Stimulated activated naive B cell treated with anti-CD40 and anti-IgM and Interleukin-4, amounts not matched to agents 10 μg/mL and 1 μg/mL and 100 μg/mL, for 72 hours (primary cell): ENCODE measurements at regions not wholly inside any gene's neighbourhood (a gene's known extent, or its start where the extent isn't known, plus 50 kb on each side); places are given as distances from the start of the nearest gene placed in this dataset.

Experiments used
- ATAC-seq, 2 donors: fragments of 150-1000 bp; cut with Tn5 transposase; replicated peaks; 2 replicates each; pipeline ENCODE4 v1.10.0; 2021; ENCODE audit warnings: moderate library complexity in 1 of 2
- DNase-seq: peaks from one replicate; pipeline ENCODE4 v3.0.0; 2021
- H3K27ac Mint-ChIP-seq: one replicate; pipeline ENCODE4 v1.8.0; 2022; ENCODE audit warnings: mild to moderate bottlenecking, mixed read lengths
- H3K27me3 Mint-ChIP-seq, 2 donors: one replicate each; pipeline ENCODE4 v1.8.0; 2022; ENCODE audit warnings: mixed read lengths in 2 of 2
- H3K36me3 Mint-ChIP-seq, 2 donors: one replicate each; pipeline ENCODE4 v1.8.0; 2022; ENCODE audit warnings: mixed read lengths in 2 of 2, mild to moderate bottlenecking in 1 of 2
- H3K4me1 Mint-ChIP-seq, 2 donors: one replicate each; pipeline ENCODE4 v1.8.0; 2022; ENCODE audit warnings: mixed read lengths in 2 of 2, mild to moderate bottlenecking in 1 of 2
- H3K4me3 Mint-ChIP-seq, 2 donors: one replicate each; pipeline ENCODE4 v1.8.0; 2022; ENCODE audit warnings: mild to moderate bottlenecking in 2 of 2, mixed read lengths in 2 of 2, moderate library complexity in 1 of 2
- H3K9me3 Mint-ChIP-seq, 2 donors: one replicate each; pipeline ENCODE4 v1.8.0; 2022; ENCODE audit warnings: mixed read lengths in 2 of 2, mild to moderate bottlenecking in 1 of 2

DNA sequence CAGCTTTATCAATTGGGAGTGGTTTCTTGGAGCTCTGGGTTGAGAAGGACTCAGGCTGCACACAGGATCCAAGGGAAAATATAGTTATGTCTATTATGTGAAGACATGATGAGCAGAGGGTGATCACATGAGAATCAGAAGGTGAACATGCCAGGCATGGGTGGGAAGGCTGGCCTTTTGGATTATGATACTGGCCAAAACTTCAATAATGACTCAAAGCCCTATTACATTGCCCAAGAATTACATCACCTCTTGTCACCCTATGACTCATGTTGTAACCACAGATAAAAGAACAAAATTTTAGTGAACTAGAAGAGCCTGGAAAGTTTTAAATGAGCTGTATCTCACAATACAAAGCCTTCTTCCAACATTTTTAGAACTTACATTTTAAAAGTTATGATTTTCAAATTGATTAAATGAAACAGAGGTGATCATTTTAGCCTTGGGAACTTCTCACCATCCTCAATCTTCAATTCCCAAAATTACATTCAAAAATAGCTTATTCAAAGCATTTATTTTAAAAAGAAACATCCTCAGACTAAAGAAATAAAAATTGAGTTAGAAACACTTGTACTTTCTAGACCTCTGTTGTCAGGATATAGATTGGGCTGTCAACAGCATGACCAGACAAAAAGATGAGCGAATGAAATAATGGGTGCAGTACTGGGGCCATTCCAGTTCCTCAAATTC, 428.3 kb downstream of the MBD2 start:
- DNase-seq (no peak), ATAC-seq (peak; percentile 31 to 43)
- Mint-ChIP-seq H3K4me3 (no peak overlapping the region), H3K27me3 (no peaks in the 10 kb centered on the region), H3K27ac (no peak overlapping the region), H3K4me1 (no peaks in the 10 kb centered on the region), H3K9me3 (peaks cover 0 to 4% of the 10 kb centered on the region in 2 donors), H3K36me3 (no peaks in the 10 kb centered on the region)

DNA sequence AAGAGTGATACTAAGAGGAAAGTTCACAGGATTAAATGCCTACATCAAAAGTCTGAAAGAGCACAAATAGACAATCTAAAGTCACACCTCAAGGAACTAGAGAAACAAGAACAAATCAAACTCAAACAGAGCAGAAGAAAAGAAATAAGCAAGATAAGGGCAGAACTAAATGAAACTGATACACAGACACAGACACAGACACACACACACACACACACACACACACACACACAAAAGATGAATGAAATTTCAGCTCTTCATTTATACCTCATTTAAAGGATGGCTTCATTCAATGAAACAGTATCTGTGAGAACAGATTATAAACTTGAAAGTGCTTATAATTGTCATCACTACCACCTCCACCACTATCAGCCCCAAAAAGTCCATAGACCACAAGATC, 428.9 kb downstream of the MBD2 start:
- Mint-ChIP-seq H3K4me3 (no peak overlapping the region), H3K27ac (no peak overlapping the region)
- ATAC-seq, result no peak

DNA sequence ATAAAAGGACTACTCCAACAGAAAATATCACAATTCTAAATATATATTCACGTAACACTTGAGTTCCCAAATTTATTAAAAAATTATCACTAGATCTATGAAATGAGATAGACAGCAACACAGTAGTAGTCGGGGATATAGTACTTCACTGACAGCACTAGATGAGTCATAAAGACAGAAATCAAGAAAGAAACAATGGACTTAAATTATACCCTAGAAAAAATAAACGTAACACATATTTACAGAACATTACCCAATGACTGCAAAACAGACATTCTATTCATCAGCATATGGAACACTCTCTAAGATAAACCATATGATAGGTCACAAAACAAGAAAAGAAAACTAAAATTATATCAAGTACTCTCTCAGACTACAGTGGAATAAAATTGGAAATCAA, 429.4 kb downstream of the MBD2 start:
- Mint-ChIP-seq H3K4me1 (no peaks in the 10 kb centered on the region), H3K9me3 (no peaks in the 10 kb centered on the region), H3K36me3 (no peaks in the 10 kb centered on the region), H3K27me3 (no peaks in the 10 kb centered on the region), H3K27ac (no peak overlapping the region), H3K4me3 (no peak overlapping the region)
- ATAC-seq, result no peak
- no peak for DNase-seq

More for the DNA sequence above, 428.9 kb downstream of the MBD2 start:
- Mint-ChIP-seq H3K4me1 (no peaks in the 10 kb centered on the region), H3K27me3 (no peaks in the 10 kb centered on the region), H3K36me3 (no peaks in the 10 kb centered on the region), H3K9me3 (peaks cover 0 to 2% of the 10 kb centered on the region in 2 donors)
- DNase-seq, result no peak

DNA sequence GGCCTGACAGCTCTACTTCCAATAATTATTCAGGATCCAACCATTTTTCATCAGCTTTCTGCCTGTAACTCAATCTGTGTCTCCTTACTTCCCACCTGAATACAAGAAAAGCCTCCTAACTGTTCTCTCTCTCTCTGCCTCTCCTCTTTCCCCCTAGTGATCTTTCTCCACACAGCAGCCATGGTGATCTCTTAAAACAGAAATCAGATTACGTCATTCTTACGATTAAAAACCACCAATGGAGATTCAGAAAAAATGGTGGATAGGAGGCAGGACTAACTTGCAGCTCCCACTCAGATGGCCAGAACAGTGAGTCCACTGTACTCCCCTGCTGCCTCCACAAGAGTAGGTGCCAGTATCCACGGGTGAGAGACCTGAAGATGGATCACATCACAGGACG, 431.7 kb downstream of the MBD2 start:
- no peak overlapping the region for H3K4me3 Mint-ChIP-seq
- no peaks in the 10 kb centered on the region for H3K27me3 Mint-ChIP-seq
- ATAC-seq, result no peak
- no peaks in the 10 kb centered on the region for H3K36me3 Mint-ChIP-seq
- DNase-seq, result no peak
- H3K27ac Mint-ChIP-seq, result no peak overlapping the region
- H3K4me1 Mint-ChIP-seq, result no peaks in the 10 kb centered on the region
- no peaks in the 10 kb centered on the region for H3K9me3 Mint-ChIP-seq

DNA sequence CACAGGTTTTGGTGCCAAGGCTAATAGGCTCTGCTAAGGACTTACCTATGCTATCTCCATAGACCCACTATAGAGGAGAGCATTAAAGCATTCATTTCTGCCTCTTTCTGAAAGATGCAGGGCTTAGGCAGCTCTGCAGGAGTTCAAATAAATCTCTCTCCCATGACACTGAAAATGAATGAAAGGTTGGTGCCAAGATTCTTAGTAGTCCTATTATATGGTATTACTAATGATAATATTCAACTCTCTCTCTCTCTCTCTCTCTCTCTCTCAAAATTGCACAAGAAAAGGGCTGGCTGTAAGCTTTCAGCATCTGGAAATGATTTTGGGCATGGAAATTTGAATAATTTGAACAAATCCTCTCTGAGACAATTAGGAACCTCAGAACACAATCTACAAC, 433.7 kb downstream of the MBD2 start:
- Mint-ChIP-seq H3K4me3 (no peak overlapping the region), H3K27ac (no peak overlapping the region), H3K27me3 (no peaks in the 10 kb centered on the region), H3K4me1 (no peaks in the 10 kb centered on the region), H3K9me3 (no peaks in the 10 kb centered on the region), H3K36me3 (no peaks in the 10 kb centered on the region)
- ATAC-seq, result no peak
- DNase-seq, result no peak

DNA sequence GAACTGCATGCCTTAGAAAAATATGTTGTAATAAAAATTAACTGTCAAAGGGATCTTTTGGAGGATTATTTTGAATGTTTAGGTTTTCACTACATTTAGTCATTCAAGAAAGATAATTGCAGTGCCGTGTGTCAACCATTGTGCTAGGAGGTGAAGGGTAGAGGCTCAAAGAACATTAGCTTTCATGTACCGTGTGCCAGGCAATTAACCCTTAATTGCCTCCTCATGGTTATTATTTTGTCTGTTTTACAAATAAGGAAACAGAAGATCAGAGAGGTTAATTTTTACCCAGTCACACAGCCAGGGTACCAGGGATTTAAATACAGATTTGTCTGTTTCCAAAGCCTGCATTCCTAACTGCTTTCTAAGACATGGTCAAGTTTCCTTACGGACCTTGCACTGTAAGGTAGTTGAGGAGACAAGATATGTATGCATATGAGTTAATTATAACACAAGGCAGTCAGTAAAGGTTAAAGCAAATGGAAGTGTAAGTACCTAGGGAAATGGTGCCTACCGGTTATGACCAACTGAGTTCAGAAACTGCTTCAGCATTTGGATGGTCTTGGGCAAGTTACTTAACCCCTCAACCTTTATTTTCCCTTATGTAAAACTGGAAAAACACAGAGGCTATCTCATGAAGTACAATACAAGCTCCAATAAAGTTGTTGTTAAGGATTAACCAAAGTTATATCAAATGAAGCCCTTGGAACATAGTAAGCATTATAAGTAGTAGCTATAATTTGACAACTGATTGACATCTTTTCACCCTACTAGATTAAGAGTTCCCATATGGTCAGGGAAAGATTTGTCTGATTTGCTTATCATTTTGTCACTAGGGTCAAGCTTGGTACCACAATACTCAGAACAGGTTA, 434.9 kb downstream of the MBD2 start:
- ATAC-seq, result no peak
- Mint-ChIP-seq H3K9me3 (no peaks in the 10 kb centered on the region), H3K27ac (no peak overlapping the region), H3K27me3 (no peaks in the 10 kb centered on the region), H3K36me3 (no peaks in the 10 kb centered on the region), H3K4me1 (no peaks in the 10 kb centered on the region), H3K4me3 (no peak overlapping the region)
- DNase-seq, result no peak

DNA sequence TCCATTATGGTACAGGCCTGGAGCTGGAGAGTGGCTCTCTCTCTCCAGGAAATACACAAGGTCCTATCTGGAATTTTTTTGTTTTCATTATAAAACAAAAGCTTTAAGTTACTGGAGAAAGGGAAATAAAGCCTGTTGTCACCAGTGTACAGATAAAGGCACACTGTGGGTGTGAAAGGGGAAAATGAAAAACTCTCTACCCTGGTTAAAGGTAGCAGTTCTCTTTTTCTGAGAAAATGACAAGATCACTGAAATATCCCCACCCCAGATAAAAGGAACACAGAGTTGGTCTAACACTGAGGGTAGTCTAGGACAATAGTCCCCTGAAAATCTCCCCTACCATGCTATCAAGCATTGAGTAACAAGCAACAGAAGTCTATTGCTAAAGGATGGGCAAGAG, 438.7 kb downstream of the MBD2 start:
- H3K36me3 Mint-ChIP-seq, result no peaks in the 10 kb centered on the region
- H3K27ac Mint-ChIP-seq, result no peak overlapping the region
- H3K27me3 Mint-ChIP-seq, result no peaks in the 10 kb centered on the region
- H3K4me3 Mint-ChIP-seq, result no peak overlapping the region
- peaks cover 0 to 4% of the 10 kb centered on the region in 2 donors for H3K9me3 Mint-ChIP-seq
- ATAC-seq, result no peak
- no peak for DNase-seq
- H3K4me1 Mint-ChIP-seq, result no peaks in the 10 kb centered on the region

DNA sequence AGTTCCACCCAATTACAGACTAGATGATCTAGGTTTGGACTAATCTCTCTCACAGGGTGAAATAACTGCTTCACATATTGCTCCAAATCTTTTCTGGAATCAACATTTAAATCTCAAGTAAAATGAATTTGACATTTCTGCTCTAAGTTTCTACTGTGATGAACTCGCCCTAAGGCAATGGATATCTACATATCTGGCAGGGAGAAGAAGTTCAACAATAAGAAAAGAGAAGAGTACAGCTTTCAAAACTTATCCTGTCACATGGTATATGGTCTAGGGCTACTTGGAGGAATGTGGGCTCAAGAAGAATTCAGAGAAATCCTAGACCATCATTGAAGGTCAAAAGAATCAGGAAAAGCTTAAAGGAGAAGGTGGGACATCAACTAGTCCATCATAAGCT, 440.2 kb downstream of the MBD2 start:
- no peaks in the 10 kb centered on the region for H3K27me3 Mint-ChIP-seq
- H3K36me3 Mint-ChIP-seq, result no peaks in the 10 kb centered on the region
- no peaks in the 10 kb centered on the region for H3K4me1 Mint-ChIP-seq
- H3K27ac Mint-ChIP-seq, result no peak overlapping the region
- no peak for ATAC-seq
- no peak for DNase-seq
- H3K4me3 Mint-ChIP-seq, result no peak overlapping the region
- peaks cover 0 to 4% of the 10 kb centered on the region in 2 donors for H3K9me3 Mint-ChIP-seq

DNA sequence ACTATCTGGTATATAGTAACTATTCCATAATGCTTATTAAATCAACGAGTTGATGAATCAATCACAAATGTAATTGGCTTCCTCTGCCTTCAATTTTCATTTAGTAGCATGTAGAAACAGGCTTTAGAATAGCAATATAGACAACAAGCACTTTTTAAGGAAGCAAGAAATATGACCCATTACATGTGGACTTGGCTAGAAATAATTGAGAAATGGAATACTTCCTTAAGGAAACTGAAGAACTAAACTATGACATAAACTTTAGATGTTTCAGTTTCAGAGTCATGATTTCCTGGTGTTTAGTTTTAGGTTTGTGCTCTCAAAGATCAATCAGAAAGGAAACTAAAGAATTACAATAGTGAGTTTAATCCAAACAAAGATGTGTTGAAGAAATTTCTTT, 443.8 kb downstream of the MBD2 start:
- H3K27ac Mint-ChIP-seq, result no peak overlapping the region
- H3K9me3 Mint-ChIP-seq, result peaks cover 1 to 8% of the 10 kb centered on the region in 2 donors
- DNase-seq, result no peak
- H3K36me3 Mint-ChIP-seq, result no peaks in the 10 kb centered on the region
- no peaks in the 10 kb centered on the region for H3K4me1 Mint-ChIP-seq
- ATAC-seq, result no peak
- H3K4me3 Mint-ChIP-seq, result no peak overlapping the region
- no peaks in the 10 kb centered on the region for H3K27me3 Mint-ChIP-seq

DNA sequence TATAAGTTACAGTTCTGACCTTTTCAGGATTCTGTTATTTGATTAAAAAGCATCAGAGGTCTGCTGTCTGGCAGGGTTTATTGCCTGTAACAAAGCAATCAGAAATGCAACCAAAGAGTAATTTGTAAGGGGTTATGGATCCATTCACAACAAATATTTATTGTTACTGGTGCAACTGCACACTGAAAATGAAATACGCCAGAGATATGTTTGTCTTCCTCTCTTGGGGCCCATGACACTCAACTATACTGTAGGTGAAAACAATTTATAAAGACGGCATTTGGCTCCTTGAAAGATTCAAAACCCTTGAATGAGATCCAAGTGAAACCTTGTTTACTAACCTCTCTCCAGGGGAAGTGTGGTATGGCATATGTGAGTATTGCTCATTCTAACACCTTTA, 452.2 kb downstream of the MBD2 start:
- H3K4me3 Mint-ChIP-seq, result no peak overlapping the region
- H3K27ac Mint-ChIP-seq, result no peak overlapping the region
- no peaks in the 10 kb centered on the region for H3K4me1 Mint-ChIP-seq
- no peaks in the 10 kb centered on the region for H3K27me3 Mint-ChIP-seq
- DNase-seq (no peak), ATAC-seq (no peak)
- peaks cover 10 to 13% of the 10 kb centered on the region in 2 donors for H3K9me3 Mint-ChIP-seq
- no peaks in the 10 kb centered on the region for H3K36me3 Mint-ChIP-seq

DNA sequence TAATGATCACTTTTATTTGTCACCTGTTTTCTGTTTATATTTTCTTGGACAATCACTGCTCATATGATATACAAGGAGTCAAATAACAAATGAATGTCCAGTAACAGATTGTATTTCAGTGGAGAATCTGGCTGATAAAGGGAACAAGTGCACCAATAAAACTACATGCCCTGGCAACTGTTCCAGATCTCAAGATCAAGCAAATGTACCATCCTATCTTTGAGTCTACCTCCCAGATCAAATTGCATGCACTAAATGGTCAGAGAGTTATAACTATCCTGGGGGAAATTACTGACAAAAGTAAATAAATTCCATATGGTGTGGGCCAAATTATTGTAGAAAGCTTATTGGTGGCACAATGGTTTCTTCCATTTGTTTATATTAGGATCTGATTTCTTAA, 452.8 kb downstream of the MBD2 start:
- Mint-ChIP-seq H3K27me3 (no peaks in the 10 kb centered on the region), H3K4me3 (no peak overlapping the region), H3K27ac (no peak overlapping the region), H3K4me1 (no peaks in the 10 kb centered on the region), H3K9me3 (peaks cover 17 to 19% of the 10 kb centered on the region in 2 donors), H3K36me3 (no peaks in the 10 kb centered on the region)
- DNase-seq (no peak), ATAC-seq (no peak)

DNA sequence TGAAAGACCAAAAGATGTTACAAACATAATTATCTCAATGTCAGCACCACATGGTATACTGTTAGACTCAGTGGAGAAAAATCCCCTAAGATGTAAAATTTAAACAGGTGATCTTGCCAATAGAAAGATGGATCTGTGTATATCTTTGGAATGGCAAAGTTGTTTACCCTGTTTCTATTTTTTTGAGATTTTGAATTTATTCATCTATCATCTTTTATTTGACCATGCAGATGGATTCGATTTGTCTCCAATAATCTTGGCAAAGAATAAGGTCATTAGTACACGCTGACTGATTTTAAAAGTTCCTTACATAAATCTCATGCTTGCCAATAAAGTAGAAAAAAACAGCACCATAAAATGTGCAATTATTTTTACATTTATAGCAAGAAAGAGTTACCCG, 459.3 kb downstream of the MBD2 start:
- no peak overlapping the region for H3K4me3 Mint-ChIP-seq
- H3K9me3 Mint-ChIP-seq, result peaks cover 13 to 16% of the 10 kb centered on the region in 2 donors
- H3K36me3 Mint-ChIP-seq, result no peaks in the 10 kb centered on the region
- ATAC-seq, result no peak
- no peak for DNase-seq
- H3K27ac Mint-ChIP-seq, result no peak overlapping the region
- H3K27me3 Mint-ChIP-seq, result no peaks in the 10 kb centered on the region
- H3K4me1 Mint-ChIP-seq, result no peaks in the 10 kb centered on the region

DNA sequence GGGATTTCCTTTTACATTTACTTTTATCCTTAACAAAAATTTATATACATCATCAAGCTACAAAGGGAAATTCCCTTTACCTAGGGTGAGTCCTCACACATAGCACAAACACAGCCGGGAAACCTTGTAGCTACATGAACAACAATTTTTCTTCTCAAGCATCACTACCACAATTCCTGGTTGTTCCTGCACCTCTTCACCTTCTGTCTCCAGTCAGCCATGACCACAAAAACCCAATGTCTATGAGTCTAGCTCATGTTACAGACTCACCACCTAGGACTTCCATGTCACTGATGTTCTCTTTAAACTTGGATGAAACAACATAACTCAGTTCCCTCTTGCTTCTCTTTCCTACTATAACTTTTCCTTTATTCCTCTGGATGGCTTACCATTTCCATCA, 460.4 kb downstream of the MBD2 start:
- H3K4me3 Mint-ChIP-seq, result no peak overlapping the region
- H3K9me3 Mint-ChIP-seq, result peaks cover 13 to 16% of the 10 kb centered on the region in 2 donors
- H3K4me1 Mint-ChIP-seq, result no peaks in the 10 kb centered on the region
- no peaks in the 10 kb centered on the region for H3K27me3 Mint-ChIP-seq
- DNase-seq (no peak), ATAC-seq (no peak)
- no peaks in the 10 kb centered on the region for H3K36me3 Mint-ChIP-seq
- no peak overlapping the region for H3K27ac Mint-ChIP-seq

DNA sequence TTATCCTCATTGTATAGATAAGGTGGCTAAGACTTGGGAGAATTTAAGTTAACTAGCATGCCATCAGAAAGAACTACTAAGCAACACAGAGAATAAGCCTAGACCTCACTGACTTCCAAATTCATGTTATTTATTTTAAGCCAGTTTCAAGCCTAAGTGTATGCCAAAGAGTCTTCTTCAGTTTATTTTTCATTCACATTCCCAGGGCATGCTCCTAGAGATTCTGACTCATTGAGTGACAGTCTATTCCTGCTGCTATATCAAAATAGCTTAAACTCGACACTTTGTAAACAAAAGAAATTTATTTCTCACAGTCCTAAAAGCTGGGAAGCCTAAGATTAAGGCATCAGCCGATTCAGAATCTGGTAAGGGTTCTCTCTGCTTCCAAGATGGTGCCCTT, 467.1 kb downstream of the MBD2 start:
- no peak overlapping the region for H3K27ac Mint-ChIP-seq

DNA sequence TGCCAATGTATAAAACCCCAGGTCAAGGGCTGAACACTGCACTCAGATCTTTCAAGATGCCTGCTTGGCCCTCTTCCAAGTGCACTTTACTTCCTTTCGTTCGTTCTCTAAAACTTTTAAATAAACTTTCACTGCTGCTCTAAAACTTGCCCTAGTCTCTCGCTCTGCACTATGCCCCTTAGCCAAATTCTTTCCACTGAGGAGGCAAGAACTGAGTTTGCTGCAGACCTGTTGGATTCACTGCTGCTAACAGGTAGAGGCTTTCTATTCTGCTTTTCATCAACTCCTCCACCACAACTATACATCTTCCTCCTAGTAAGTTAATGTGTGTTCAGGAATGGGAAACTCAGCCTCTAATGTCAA, 467.9 kb downstream of the MBD2 start:
- no peaks in the 10 kb centered on the region for H3K27me3 Mint-ChIP-seq
- H3K9me3 Mint-ChIP-seq, result peaks cover 0 to 3% of the 10 kb centered on the region in 2 donors
- no peaks in the 10 kb centered on the region for H3K36me3 Mint-ChIP-seq
- DNase-seq, result no peak
- no peak overlapping the region for H3K4me3 Mint-ChIP-seq
- no peak for ATAC-seq
- H3K4me1 Mint-ChIP-seq, result no peaks in the 10 kb centered on the region
- H3K27ac Mint-ChIP-seq, result no peak overlapping the region

More for the DNA sequence above, 467.1 kb downstream of the MBD2 start:
- Mint-ChIP-seq H3K36me3 (no peaks in the 10 kb centered on the region), H3K4me3 (no peak overlapping the region), H3K9me3 (peaks cover 0 to 3% of the 10 kb centered on the region in 2 donors), H3K4me1 (no peaks in the 10 kb centered on the region), H3K27me3 (no peaks in the 10 kb centered on the region)
- ATAC-seq (no peak), DNase-seq (no peak)
